ENCODE measurements at regions not wholly inside any gene's neighbourhood (a gene's known extent, or its start where the extent isn't known, plus 50 kb on each side); places are given as distances from the start of the nearest gene placed in this dataset.

GRCh38 chr4:124534131-124534530 is 178.4 kb downstream of the ANKRD50 start:
- H3K9me3 ChIP-seq (replicated peaks; ENCODE audit: control insufficient read depth, low read depth, low read length), result no peaks in the 10 kb centered on the region
- H3K27ac ChIP-seq (ENCODE audit: low read length), result no peak overlapping the region
- H3K27me3 ChIP-seq (ENCODE audit: control insufficient read depth, insufficient read depth, low read length), result no peaks in the 10 kb centered on the region
- H3K4me1 ChIP-seq (ENCODE audit: control insufficient read depth, insufficient read depth, low read length), result no peaks in the 10 kb centered on the region
- H3K36me3 ChIP-seq (ENCODE audit: control insufficient read depth, insufficient read depth, low read length), result no peaks in the 10 kb centered on the region
- no peak for DNase-seq
- no CpG with 5 or more reads among the region's 2 CpGs for WGBS (ENCODE audit: insufficient coverage)
- no peak overlapping the region for H3K4me3 ChIP-seq (ENCODE audit: low read length)

DNA sequence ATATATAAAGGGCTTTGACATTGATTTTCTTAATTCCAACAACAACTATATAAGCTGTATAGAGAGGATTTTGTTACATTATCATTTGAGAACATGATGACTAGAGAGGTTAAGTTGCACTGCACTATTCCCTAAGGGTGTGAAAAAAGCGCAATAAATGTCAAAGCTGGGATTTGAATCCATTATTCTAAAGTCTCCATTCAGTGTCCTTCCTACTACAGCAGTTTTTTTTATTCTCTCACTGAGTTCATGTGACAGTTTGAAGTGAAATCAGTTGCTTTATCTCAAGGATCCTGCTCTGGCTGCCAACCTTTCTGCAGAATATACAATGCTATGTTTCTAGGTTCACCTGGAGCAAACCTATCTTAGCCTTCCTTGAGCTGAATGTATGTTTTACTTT is 177.5 kb downstream of the ANKRD50 start:
- no peaks in the 10 kb centered on the region for H3K4me1 ChIP-seq (ENCODE audit: control insufficient read depth, insufficient read depth, low read length)
- WGBS (ENCODE audit: insufficient coverage), result no CpG with 5 or more reads among the region's 1 CpG
- no peaks in the 10 kb centered on the region for H3K9me3 ChIP-seq (replicated peaks; ENCODE audit: control insufficient read depth, low read depth, low read length)

DNA sequence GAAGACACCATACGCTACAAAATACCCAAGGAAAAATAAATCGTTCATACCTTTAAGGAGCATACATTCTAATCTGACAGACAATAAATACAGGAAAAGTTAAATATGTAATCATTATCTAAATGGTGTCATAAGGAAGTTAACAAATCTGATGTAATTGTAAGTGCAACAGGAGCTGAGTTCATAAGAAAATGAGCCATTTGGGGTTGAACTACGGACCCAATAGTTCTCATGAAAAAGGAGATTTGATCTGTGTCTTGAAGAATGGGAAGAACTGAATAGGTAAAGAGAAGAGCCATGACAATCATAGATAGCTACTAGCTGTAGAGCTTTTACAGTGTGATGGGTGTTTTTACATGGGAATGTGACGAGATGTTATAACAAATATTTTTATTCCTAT is 175.6 kb downstream of the ANKRD50 start:
- H3K9me3 ChIP-seq (replicated peaks; ENCODE audit: control insufficient read depth, low read depth, low read length), result no peaks in the 10 kb centered on the region
- DNase-seq, result no peak
- 100% methylated on average over 1 of the region's 4 CpGs for WGBS (ENCODE audit: insufficient coverage)

More for the DNA sequence above, 177.5 kb downstream of the ANKRD50 start:
- Histone ChIP-seq H3K27me3 (ENCODE audit: control insufficient read depth, insufficient read depth, low read length) (no peaks in the 10 kb centered on the region), H3K36me3 (ENCODE audit: control insufficient read depth, insufficient read depth, low read length) (no peaks in the 10 kb centered on the region), H3K27ac (ENCODE audit: low read length) (no peak overlapping the region), H3K4me3 (ENCODE audit: low read length) (no peak overlapping the region)
- no peak for DNase-seq

DNA sequence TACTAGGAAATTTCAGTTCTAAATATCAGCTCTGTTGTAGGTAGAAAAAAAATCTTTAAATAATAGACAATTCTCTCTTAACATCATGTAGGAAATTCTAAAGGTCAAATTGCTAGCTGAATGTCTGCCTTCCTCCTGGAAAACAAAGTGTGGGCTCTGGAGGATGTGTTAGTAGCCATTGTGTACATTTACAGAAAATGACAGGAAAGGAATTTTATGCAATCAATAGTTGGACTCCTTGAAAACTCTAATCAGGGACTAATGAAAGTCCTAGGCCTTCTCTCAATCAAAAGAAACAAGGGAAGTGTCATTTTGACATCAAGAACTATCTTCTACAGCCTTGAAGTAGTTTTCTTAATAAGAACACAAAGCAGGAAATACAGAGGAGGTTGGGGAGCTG is 174.6 kb downstream of the ANKRD50 start:
- Histone ChIP-seq H3K9me3 (replicated peaks; ENCODE audit: control insufficient read depth, low read depth, low read length) (no peaks in the 10 kb centered on the region), H3K4me3 (ENCODE audit: low read length) (no peak overlapping the region), H3K27ac (ENCODE audit: low read length) (no peak overlapping the region), H3K36me3 (ENCODE audit: control insufficient read depth, insufficient read depth, low read length) (no peaks in the 10 kb centered on the region), H3K27me3 (ENCODE audit: control insufficient read depth, insufficient read depth, low read length) (no peaks in the 10 kb centered on the region), H3K4me1 (ENCODE audit: control insufficient read depth, insufficient read depth, low read length) (no peaks in the 10 kb centered on the region)
- no peak for DNase-seq

More for the DNA sequence above, 175.6 kb downstream of the ANKRD50 start:
- Histone ChIP-seq H3K27me3 (ENCODE audit: control insufficient read depth, insufficient read depth, low read length) (no peaks in the 10 kb centered on the region), H3K36me3 (ENCODE audit: control insufficient read depth, insufficient read depth, low read length) (no peaks in the 10 kb centered on the region), H3K27ac (ENCODE audit: low read length) (no peak overlapping the region), H3K4me1 (ENCODE audit: control insufficient read depth, insufficient read depth, low read length) (no peaks in the 10 kb centered on the region), H3K4me3 (ENCODE audit: low read length) (no peak overlapping the region)

- DNase-seq, result no peak
- Histone ChIP-seq H3K27me3 (ENCODE audit: control insufficient read depth, insufficient read depth, low read length) (no peaks in the 10 kb centered on the region), H3K4me3 (ENCODE audit: low read length) (no peak overlapping the region), H3K27ac (ENCODE audit: low read length) (no peak overlapping the region), H3K36me3 (ENCODE audit: control insufficient read depth, insufficient read depth, low read length) (no peaks in the 10 kb centered on the region), H3K4me1 (ENCODE audit: control insufficient read depth, insufficient read depth, low read length) (no peaks in the 10 kb centered on the region), H3K9me3 (replicated peaks; ENCODE audit: control insufficient read depth, low read depth, low read length) (no peaks in the 10 kb centered on the region)
- WGBS (ENCODE audit: insufficient coverage), result no CpG with 5 or more reads among the region's 3 CpGs
Observed at GRCh38 chr4:124540014-124540413, 172.5 kb downstream of the ANKRD50 start.

DNA sequence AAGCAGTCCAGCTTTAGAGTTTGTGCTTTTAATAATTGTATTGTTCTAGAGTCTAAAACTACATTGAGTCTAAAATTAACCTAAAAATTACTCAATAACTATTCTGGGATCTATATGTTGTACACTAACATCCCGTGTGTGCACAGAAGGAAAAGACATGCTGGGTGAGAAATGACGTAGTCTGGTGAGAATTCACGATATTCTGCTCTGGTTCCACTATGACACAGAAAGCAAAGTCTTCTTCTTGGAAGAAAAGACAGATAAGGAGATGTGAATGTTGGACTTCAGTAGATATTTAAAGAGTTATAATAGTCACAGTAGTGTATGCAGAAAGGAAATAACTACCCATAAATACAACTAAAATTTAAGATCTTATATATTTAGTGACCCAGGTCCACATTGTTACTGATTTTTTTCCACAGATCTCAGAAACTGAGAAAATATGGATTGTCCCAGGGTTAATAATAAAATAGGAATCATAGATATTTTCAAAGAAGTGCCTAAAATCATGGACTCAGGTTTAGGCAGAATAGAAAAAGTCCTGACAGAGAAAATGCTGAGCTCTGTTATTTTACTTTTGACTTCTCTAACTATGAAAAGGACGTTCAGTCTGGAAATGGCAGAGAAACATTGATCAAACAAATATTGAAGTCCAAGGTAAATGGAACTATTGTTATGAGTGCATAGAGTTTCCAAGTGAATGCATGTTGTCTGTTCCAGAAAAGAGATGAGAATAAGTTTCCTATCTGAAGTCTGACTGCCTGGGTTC is 170.7 kb downstream of the ANKRD50 start:
- no CpG with 5 or more reads among the region's 4 CpGs for WGBS (ENCODE audit: insufficient coverage)
- H3K4me3 ChIP-seq (ENCODE audit: low read length), result no peak overlapping the region
- no peaks in the 10 kb centered on the region for H3K27me3 ChIP-seq (ENCODE audit: control insufficient read depth, insufficient read depth, low read length)
- DNase-seq, result no peak
- no peaks in the 10 kb centered on the region for H3K9me3 ChIP-seq (replicated peaks; ENCODE audit: control insufficient read depth, low read depth, low read length)
- no peaks in the 10 kb centered on the region for H3K36me3 ChIP-seq (ENCODE audit: control insufficient read depth, insufficient read depth, low read length)
- H3K27ac ChIP-seq (ENCODE audit: low read length), result no peak overlapping the region
- H3K4me1 ChIP-seq (ENCODE audit: control insufficient read depth, insufficient read depth, low read length), result no peaks in the 10 kb centered on the region

- no peak overlapping the region for H3K27ac ChIP-seq (ENCODE audit: low read length)
- no peak overlapping the region for H3K4me3 ChIP-seq (ENCODE audit: low read length)
- 94% methylated on average over 7 of the region's 8 CpGs for WGBS (ENCODE audit: insufficient coverage)
- H3K27me3 ChIP-seq (ENCODE audit: control insufficient read depth, insufficient read depth, low read length), result no peaks in the 10 kb centered on the region
- no peaks in the 10 kb centered on the region for H3K4me1 ChIP-seq (ENCODE audit: control insufficient read depth, insufficient read depth, low read length)
- DNase-seq, result no peak
- no peaks in the 10 kb centered on the region for H3K9me3 ChIP-seq (replicated peaks; ENCODE audit: control insufficient read depth, low read depth, low read length)
- H3K36me3 ChIP-seq (ENCODE audit: control insufficient read depth, insufficient read depth, low read length), result no peaks in the 10 kb centered on the region
Observed at GRCh38 chr4:124555959-124556358, 156.6 kb downstream of the ANKRD50 start.

GRCh38 chr4:124564121-124564520 is 148.4 kb downstream of the ANKRD50 start:
- no peaks in the 10 kb centered on the region for H3K27me3 ChIP-seq (ENCODE audit: control insufficient read depth, insufficient read depth, low read length)
- H3K9me3 ChIP-seq (replicated peaks; ENCODE audit: control insufficient read depth, low read depth, low read length), result no peaks in the 10 kb centered on the region
- H3K4me3 ChIP-seq (ENCODE audit: low read length), result no peak overlapping the region
- WGBS (ENCODE audit: insufficient coverage), result no CpG with 5 or more reads among the region's 1 CpG
- H3K4me1 ChIP-seq (ENCODE audit: control insufficient read depth, insufficient read depth, low read length), result no peaks in the 10 kb centered on the region
- no peak overlapping the region for H3K27ac ChIP-seq (ENCODE audit: low read length)
- H3K36me3 ChIP-seq (ENCODE audit: control insufficient read depth, insufficient read depth, low read length), result no peaks in the 10 kb centered on the region
- no peak for DNase-seq

GRCh38 chr4:124565371-124565770 is 147.2 kb downstream of the ANKRD50 start:
- no peak for DNase-seq
- Histone ChIP-seq H3K27me3 (ENCODE audit: control insufficient read depth, insufficient read depth, low read length) (no peaks in the 10 kb centered on the region), H3K36me3 (ENCODE audit: control insufficient read depth, insufficient read depth, low read length) (no peaks in the 10 kb centered on the region), H3K9me3 (replicated peaks; ENCODE audit: control insufficient read depth, low read depth, low read length) (no peaks in the 10 kb centered on the region), H3K27ac (ENCODE audit: low read length) (no peak overlapping the region), H3K4me3 (ENCODE audit: low read length) (no peak overlapping the region), H3K4me1 (ENCODE audit: control insufficient read depth, insufficient read depth, low read length) (no peaks in the 10 kb centered on the region)
- 45% methylated on average over 3 of the region's 4 CpGs for WGBS (ENCODE audit: insufficient coverage)

GRCh38 chr4:124566030-124566429 is 146.5 kb downstream of the ANKRD50 start:
- no peak overlapping the region for H3K4me3 ChIP-seq (ENCODE audit: low read length)
- no peaks in the 10 kb centered on the region for H3K9me3 ChIP-seq (replicated peaks; ENCODE audit: control insufficient read depth, low read depth, low read length)
- no peaks in the 10 kb centered on the region for H3K27me3 ChIP-seq (ENCODE audit: control insufficient read depth, insufficient read depth, low read length)
- H3K4me1 ChIP-seq (ENCODE audit: control insufficient read depth, insufficient read depth, low read length), result no peaks in the 10 kb centered on the region
- no peaks in the 10 kb centered on the region for H3K36me3 ChIP-seq (ENCODE audit: control insufficient read depth, insufficient read depth, low read length)
- WGBS (ENCODE audit: insufficient coverage), result no CpG with 5 or more reads among the region's 2 CpGs
- no peak overlapping the region for H3K27ac ChIP-seq (ENCODE audit: low read length)
- DNase-seq, result no peak

DNA sequence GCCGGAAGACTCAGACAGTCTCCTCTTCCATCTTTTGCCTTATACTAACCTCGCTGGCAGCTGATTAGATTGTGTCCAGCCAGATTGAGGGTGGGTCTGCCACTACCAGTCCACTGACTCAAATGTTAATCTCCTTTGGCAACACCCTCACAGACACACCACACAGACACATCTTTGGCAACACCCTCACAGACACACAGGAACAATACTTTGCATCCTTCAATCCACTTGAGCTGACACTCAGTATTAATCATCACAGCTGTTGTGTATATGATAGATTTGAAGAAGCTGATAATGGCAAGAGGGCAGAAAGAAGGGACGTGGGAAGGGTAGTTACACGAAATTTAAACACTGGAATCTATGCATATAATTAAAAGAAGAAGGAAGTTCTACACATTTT is 139.5 kb downstream of the ANKRD50 start:
- Histone ChIP-seq H3K4me1 (ENCODE audit: control insufficient read depth, insufficient read depth, low read length) (no peaks in the 10 kb centered on the region), H3K27me3 (ENCODE audit: control insufficient read depth, insufficient read depth, low read length) (no peaks in the 10 kb centered on the region), H3K36me3 (ENCODE audit: control insufficient read depth, insufficient read depth, low read length) (no peaks in the 10 kb centered on the region), H3K9me3 (replicated peaks; ENCODE audit: control insufficient read depth, low read depth, low read length) (no peaks in the 10 kb centered on the region), H3K27ac (ENCODE audit: low read length) (no peak overlapping the region), H3K4me3 (ENCODE audit: low read length) (no peak overlapping the region)
- DNase-seq, result no peak
- WGBS (ENCODE audit: insufficient coverage), result no CpG with 5 or more reads among the region's 4 CpGs

Data from muscle of leg (tissue), 3 donors.